Dendritic cell treated with granulocyte-macrophage colony-stimulating factor and Interleukin-4, amounts not matched to agents 40 ng/mL and 50 ng/mL, for 4 days (primary cell): ENCODE measurements at regions not wholly inside any gene's neighbourhood (a gene's known extent, or its start where the extent isn't known, plus 50 kb on each side); places are given as distances from the start of the nearest gene placed in this dataset.
"Not testable (repeated sequence)": the region's sequence is repeated elsewhere in the genome, so short reads cannot be mapped to it uniquely, and the experiment has no call there.

Experiments
- H3K27ac Mint-ChIP-seq: one replicate; pipeline ENCODE4 v1.8.0; 2022; ENCODE audit warnings: mild to moderate bottlenecking, mixed read lengths
- H3K27me3 Mint-ChIP-seq: one replicate; pipeline ENCODE4 v1.8.0; 2022; ENCODE audit warnings: mild to moderate bottlenecking, mixed read lengths
- H3K36me3 Mint-ChIP-seq: one replicate; pipeline ENCODE4 v1.8.0; 2022; ENCODE audit warnings: low read depth, mixed read lengths
- H3K4me1 Mint-ChIP-seq: one replicate; pipeline ENCODE4 v1.8.0; 2022; ENCODE audit warnings: low read depth, mixed read lengths
- H3K4me3 Mint-ChIP-seq: one replicate; pipeline ENCODE4 v1.8.0; 2022; ENCODE audit warnings: mild to moderate bottlenecking, moderate library complexity, mixed read lengths
- H3K9me3 Mint-ChIP-seq: one replicate; pipeline ENCODE4 v1.8.0; 2022; ENCODE audit warnings: mixed read lengths
- intact Hi-C: fragments of 100-400 bp; cut with micrococcal nuclease; formaldehyde crosslinking; loops from one replicate; pipeline ENCODE4 v1.15.0; 2022

- Mint-ChIP-seq H3K27me3 (no peaks in the 10 kb centered on the region), H3K4me3 (no peak overlapping the region), H3K9me3 (peaks cover 14% of the 10 kb centered on the region), H3K36me3 (no peaks in the 10 kb centered on the region), H3K27ac (no peak overlapping the region), H3K4me1 (no peaks in the 10 kb centered on the region)
- intact Hi-C loops = no loop called here
Measured at GRCh38 chr1:104136621-104137020, 386.9 kb downstream of the AMY1C start.

GRCh38 chr1:104156738-104157137 lies 407.0 kb downstream of the AMY1C start:
- no peaks in the 10 kb centered on the region for H3K4me1 Mint-ChIP-seq
- no peak overlapping the region for H3K27ac Mint-ChIP-seq
- intact Hi-C loops = no loop called here
- peaks cover 23% of the 10 kb centered on the region for H3K9me3 Mint-ChIP-seq
- H3K36me3 Mint-ChIP-seq = no peaks in the 10 kb centered on the region
- no peaks in the 10 kb centered on the region for H3K27me3 Mint-ChIP-seq
- H3K4me3 Mint-ChIP-seq = no peak overlapping the region

- intact Hi-C loops = no loop called here
- Mint-ChIP-seq H3K9me3 (no peaks in the 10 kb centered on the region), H3K36me3 (no peaks in the 10 kb centered on the region), H3K4me1 (no peaks in the 10 kb centered on the region), H3K4me3 (no peak overlapping the region), H3K27ac (no peak overlapping the region), H3K27me3 (no peaks in the 10 kb centered on the region)
Measured at GRCh38 chr1:104163912-104164476, 414.3 kb downstream of the AMY1C start.

- H3K36me3 Mint-ChIP-seq = no peaks in the 10 kb centered on the region
- no peaks in the 10 kb centered on the region for H3K27me3 Mint-ChIP-seq
- intact Hi-C loops = no loop called here
- peaks cover 29% of the 10 kb centered on the region for H3K9me3 Mint-ChIP-seq
- no peak overlapping the region for H3K4me3 Mint-ChIP-seq
- H3K27ac Mint-ChIP-seq = no peak overlapping the region
- H3K4me1 Mint-ChIP-seq = no peaks in the 10 kb centered on the region
Measured at GRCh38 chr1:104172243-104172681, 422.6 kb downstream of the AMY1C start.

- H3K4me1 Mint-ChIP-seq = no peaks in the 10 kb centered on the region
- H3K4me3 Mint-ChIP-seq = no peak overlapping the region
- H3K27me3 Mint-ChIP-seq = no peaks in the 10 kb centered on the region
- intact Hi-C loops = no loop called here
- H3K27ac Mint-ChIP-seq = no peak overlapping the region
- no peaks in the 10 kb centered on the region for H3K9me3 Mint-ChIP-seq
- H3K36me3 Mint-ChIP-seq = no peaks in the 10 kb centered on the region
Measured at GRCh38 chr1:104182251-104182650, 432.6 kb downstream of the AMY1C start.

- Mint-ChIP-seq H3K27ac (no peak overlapping the region), H3K9me3 (peaks cover 12% of the 10 kb centered on the region), H3K4me1 (no peaks in the 10 kb centered on the region), H3K4me3 (no peak overlapping the region), H3K27me3 (no peaks in the 10 kb centered on the region), H3K36me3 (no peaks in the 10 kb centered on the region)
- intact Hi-C loops = no loop called here
Measured at GRCh38 chr1:104189207-104189606, 439.5 kb downstream of the AMY1C start.

GRCh38 chr1:104190821-104191220 lies 441.1 kb downstream of the AMY1C start:
- H3K27ac Mint-ChIP-seq = no peak overlapping the region
- intact Hi-C loops = no loop called here
- no peaks in the 10 kb centered on the region for H3K36me3 Mint-ChIP-seq
- no peak overlapping the region for H3K4me3 Mint-ChIP-seq
- H3K4me1 Mint-ChIP-seq = no peaks in the 10 kb centered on the region
- peaks cover 17% of the 10 kb centered on the region for H3K9me3 Mint-ChIP-seq
- H3K27me3 Mint-ChIP-seq = no peaks in the 10 kb centered on the region

GRCh38 chr1:104195395-104195794 lies 445.7 kb downstream of the AMY1C start:
- Mint-ChIP-seq H3K4me3 (no peak overlapping the region), H3K4me1 (no peaks in the 10 kb centered on the region), H3K9me3 (peaks cover 17% of the 10 kb centered on the region), H3K27ac (no peak overlapping the region), H3K36me3 (no peaks in the 10 kb centered on the region), H3K27me3 (no peaks in the 10 kb centered on the region)
- intact Hi-C loops = no loop called here

GRCh38 chr1:104196136-104196535 lies 446.4 kb downstream of the AMY1C start:
- H3K4me3 Mint-ChIP-seq = no peak overlapping the region
- H3K4me1 Mint-ChIP-seq = no peaks in the 10 kb centered on the region
- peaks cover 17% of the 10 kb centered on the region for H3K9me3 Mint-ChIP-seq
- no peaks in the 10 kb centered on the region for H3K27me3 Mint-ChIP-seq
- intact Hi-C loops = no loop called here
- no peak overlapping the region for H3K27ac Mint-ChIP-seq
- H3K36me3 Mint-ChIP-seq = no peaks in the 10 kb centered on the region

GRCh38 chr1:104197516-104197915 lies 447.8 kb downstream of the AMY1C start:
- H3K27me3 Mint-ChIP-seq = no peaks in the 10 kb centered on the region
- intact Hi-C loops = no loop called here
- H3K36me3 Mint-ChIP-seq = no peaks in the 10 kb centered on the region
- H3K9me3 Mint-ChIP-seq = peaks cover 17% of the 10 kb centered on the region
- no peak overlapping the region for H3K4me3 Mint-ChIP-seq
- H3K4me1 Mint-ChIP-seq = no peaks in the 10 kb centered on the region
- H3K27ac Mint-ChIP-seq = no peak overlapping the region

GRCh38 chr1:104212239-104212638 lies 462.5 kb downstream of the AMY1C start:
- H3K27me3 Mint-ChIP-seq = no peaks in the 10 kb centered on the region
- H3K4me1 Mint-ChIP-seq = no peaks in the 10 kb centered on the region
- H3K36me3 Mint-ChIP-seq = no peaks in the 10 kb centered on the region

GRCh38 chr1:104217395-104217986 lies 467.8 kb downstream of the AMY1C start:
- H3K9me3 Mint-ChIP-seq = peaks cover 57% of the 10 kb centered on the region
- H3K4me1 Mint-ChIP-seq, H3K27ac Mint-ChIP-seq, H3K27me3 Mint-ChIP-seq, H3K36me3 Mint-ChIP-seq, H3K4me3 Mint-ChIP-seq, intact Hi-C loops: not testable (repeated sequence)

More at GRCh38 chr1:104212239-104212638, 462.5 kb downstream of the AMY1C start:
- no peak overlapping the region for H3K4me3 Mint-ChIP-seq
- H3K9me3 Mint-ChIP-seq = peaks cover 39% of the 10 kb centered on the region
- intact Hi-C loops = no loop called here
- no peak overlapping the region for H3K27ac Mint-ChIP-seq

- H3K9me3 Mint-ChIP-seq = peaks cover 3% of the 10 kb centered on the region
- no peak overlapping the region for H3K4me3 Mint-ChIP-seq
- H3K27me3 Mint-ChIP-seq = no peaks in the 10 kb centered on the region
- intact Hi-C loops = no loop called here
- H3K4me1 Mint-ChIP-seq = no peaks in the 10 kb centered on the region
- no peaks in the 10 kb centered on the region for H3K36me3 Mint-ChIP-seq
- no peak overlapping the region for H3K27ac Mint-ChIP-seq
Measured at GRCh38 chr1:104229860-104230259, 480.2 kb downstream of the AMY1C start.

- intact Hi-C loops = no loop called here
- no peaks in the 10 kb centered on the region for H3K9me3 Mint-ChIP-seq
Measured at GRCh38 chr1:104231676-104232075, 482.0 kb downstream of the AMY1C start.

GRCh38 chr1:104235141-104235540 lies 485.4 kb downstream of the AMY1C start:
- intact Hi-C loops = no loop called here
- no peak overlapping the region for H3K27ac Mint-ChIP-seq

More at GRCh38 chr1:104231676-104232075, 482.0 kb downstream of the AMY1C start:
- Mint-ChIP-seq H3K4me1 (no peaks in the 10 kb centered on the region), H3K4me3 (no peak overlapping the region), H3K27me3 (no peaks in the 10 kb centered on the region), H3K27ac (no peak overlapping the region), H3K36me3 (no peaks in the 10 kb centered on the region)

More at GRCh38 chr1:104235141-104235540, 485.4 kb downstream of the AMY1C start:
- Mint-ChIP-seq H3K4me1 (no peaks in the 10 kb centered on the region), H3K9me3 (no peaks in the 10 kb centered on the region), H3K36me3 (no peaks in the 10 kb centered on the region), H3K27me3 (no peaks in the 10 kb centered on the region), H3K4me3 (no peak overlapping the region)
